ENCODE measurements at regions not wholly inside any gene's neighbourhood (a gene's known extent, or its start where the extent isn't known, plus 50 kb on each side); places are given as distances from the start of the nearest gene placed in this dataset.

- TF ChIP-seq CTCF (IDR thresholded peaks at IDR 0.05; ENCODE audit: borderline replicate concordance, insufficient read depth, low read depth, low read length): no peak
- H3K4me3 ChIP-seq (ENCODE audit: low read depth, low read length): no peak overlapping the region
Measured at GRCh38 chrX:113980953-113981352, 602.9 kb upstream of the HTR2C start.

- TF ChIP-seq CTCF (IDR thresholded peaks at IDR 0.05; ENCODE audit: borderline replicate concordance, insufficient read depth, low read depth, low read length): no peak
- H3K4me3 ChIP-seq (ENCODE audit: low read depth, low read length): no peak overlapping the region
Measured at GRCh38 chrX:113977887-113978286, 606.0 kb upstream of the HTR2C start.

GRCh38 chrX:113975441-113975840 lies 608.4 kb upstream of the HTR2C start:
- TF ChIP-seq CTCF (IDR thresholded peaks at IDR 0.05; ENCODE audit: borderline replicate concordance, insufficient read depth, low read depth, low read length): no peak
- H3K4me3 ChIP-seq (ENCODE audit: low read depth, low read length): no peak overlapping the region

GRCh38 chrX:113974881-113975280 lies 609.0 kb upstream of the HTR2C start:
- no peak for TF ChIP-seq CTCF (IDR thresholded peaks at IDR 0.05; ENCODE audit: borderline replicate concordance, insufficient read depth, low read depth, low read length)

GRCh38 chrX:113973706-113974105 lies 610.2 kb upstream of the HTR2C start:
- no peak overlapping the region for H3K4me3 ChIP-seq (ENCODE audit: low read depth, low read length)
- no peak for TF ChIP-seq CTCF (IDR thresholded peaks at IDR 0.05; ENCODE audit: borderline replicate concordance, insufficient read depth, low read depth, low read length)

More at GRCh38 chrX:113974881-113975280, 609.0 kb upstream of the HTR2C start:
- H3K4me3 ChIP-seq (ENCODE audit: low read depth, low read length): no peak overlapping the region

GRCh38 chrX:113966791-113967190 lies 617.1 kb upstream of the HTR2C start:
- TF ChIP-seq CTCF (IDR thresholded peaks at IDR 0.05; ENCODE audit: borderline replicate concordance, insufficient read depth, low read depth, low read length): no peak
- H3K4me3 ChIP-seq (ENCODE audit: low read depth, low read length): no peak overlapping the region

- no peak for TF ChIP-seq CTCF (IDR thresholded peaks at IDR 0.05; ENCODE audit: borderline replicate concordance, insufficient read depth, low read depth, low read length)
- H3K4me3 ChIP-seq (ENCODE audit: low read depth, low read length): no peak overlapping the region
Measured at GRCh38 chrX:113962343-113962742, 621.5 kb upstream of the HTR2C start.

Measured in GM12875 (cell line).